ENCODE measurements at regions not wholly inside any gene's neighbourhood (a gene's known extent, or its start where the extent isn't known, plus 50 kb on each side); places are given as distances from the start of the nearest gene placed in this dataset.

- Histone ChIP-seq H3K27me3 (ENCODE audit: control insufficient read depth, insufficient read depth, low read length) (no peaks in the 10 kb centered on the region), H3K4me3 (ENCODE audit: low read length) (no peak overlapping the region), H3K36me3 (ENCODE audit: control insufficient read depth, insufficient read depth, low read length) (no peaks in the 10 kb centered on the region), H3K27ac (ENCODE audit: low read length) (no peak overlapping the region), H3K4me1 (ENCODE audit: control insufficient read depth, insufficient read depth, low read length) (no peaks in the 10 kb centered on the region), H3K9me3 (ENCODE audit: control insufficient read depth, insufficient read depth, low read length) (no peaks in the 10 kb centered on the region)
- H3K27me3 Mint-ChIP-seq (ENCODE audit: low read depth in 2 of 2) = no peaks in the 10 kb centered on the region
- ATAC-seq = no peak
- intact Hi-C loops (cut with micrococcal nuclease) = no loop called here
- H3K36me3 Mint-ChIP-seq = no peaks in the 10 kb centered on the region
- peaks cover 3 to 5% of the 10 kb centered on the region in 2 donors for H3K9me3 Mint-ChIP-seq
- no peak overlapping the region for H3K4me3 Mint-ChIP-seq
- peaks cover 0 to 5% of the 10 kb centered on the region in 2 donors for H3K4me1 Mint-ChIP-seq
- no peak for TF ChIP-seq CTCF (IDR thresholded peaks at IDR 0.05)
- no peak overlapping the region for H3K27ac Mint-ChIP-seq
- 76% methylated on average over 6 of the region's 7 CpGs for WGBS (ENCODE audit: insufficient coverage)
- no peak for DNase-seq
Measured at GRCh38 chr6:22099231-22099630, 197.6 kb downstream of the PRL start.

- intact Hi-C loops (cut with micrococcal nuclease) = no loop called here
- no peak overlapping the region for H3K27ac ChIP-seq (ENCODE audit: low read length)
- H3K36me3 Mint-ChIP-seq = no peaks in the 10 kb centered on the region
Measured at GRCh38 chr6:22099923-22100322, 196.9 kb downstream of the PRL start.

GRCh38 chr6:22101163-22101562, 195.7 kb downstream of the PRL start:
- ATAC-seq = no peak
- 86% methylated on average over 1 of the region's 3 CpGs for WGBS (ENCODE audit: insufficient coverage)
- no peak overlapping the region for H3K4me3 ChIP-seq (ENCODE audit: low read length)
- no peak for DNase-seq
- Mint-ChIP-seq H3K36me3 (no peaks in the 10 kb centered on the region), H3K4me3 (no peak overlapping the region), H3K4me1 (peaks cover 0 to 5% of the 10 kb centered on the region in 2 donors), H3K27ac (no peak overlapping the region), H3K27me3 (ENCODE audit: low read depth in 2 of 2) (no peaks in the 10 kb centered on the region), H3K9me3 (peaks cover 3 to 4% of the 10 kb centered on the region in 2 donors)
- intact Hi-C loops (cut with micrococcal nuclease) = no loop called here
- H3K36me3 ChIP-seq (ENCODE audit: control insufficient read depth, insufficient read depth, low read length) = no peaks in the 10 kb centered on the region
- H3K27ac ChIP-seq (ENCODE audit: low read length) = no peak overlapping the region
- no peaks in the 10 kb centered on the region for H3K9me3 ChIP-seq (ENCODE audit: control insufficient read depth, insufficient read depth, low read length)
- H3K27me3 ChIP-seq (ENCODE audit: control insufficient read depth, insufficient read depth, low read length) = no peaks in the 10 kb centered on the region
- no peak for TF ChIP-seq CTCF (IDR thresholded peaks at IDR 0.05)
- no peaks in the 10 kb centered on the region for H3K4me1 ChIP-seq (ENCODE audit: control insufficient read depth, insufficient read depth, low read length)

More at GRCh38 chr6:22099923-22100322, 196.9 kb downstream of the PRL start:
- Histone ChIP-seq H3K27me3 (ENCODE audit: control insufficient read depth, insufficient read depth, low read length) (no peaks in the 10 kb centered on the region), H3K36me3 (ENCODE audit: control insufficient read depth, insufficient read depth, low read length) (no peaks in the 10 kb centered on the region), H3K9me3 (ENCODE audit: control insufficient read depth, insufficient read depth, low read length) (no peaks in the 10 kb centered on the region), H3K4me3 (ENCODE audit: low read length) (no peak overlapping the region), H3K4me1 (ENCODE audit: control insufficient read depth, insufficient read depth, low read length) (no peaks in the 10 kb centered on the region)
- TF ChIP-seq CTCF (IDR thresholded peaks at IDR 0.05) = no peak
- no peak for ATAC-seq
- no peaks in the 10 kb centered on the region for H3K27me3 Mint-ChIP-seq (ENCODE audit: low read depth in 2 of 2)
- no peak for DNase-seq
- H3K4me1 Mint-ChIP-seq = peaks cover 0 to 5% of the 10 kb centered on the region in 2 donors
- no peak overlapping the region for H3K4me3 Mint-ChIP-seq
- peaks cover 3 to 4% of the 10 kb centered on the region in 2 donors for H3K9me3 Mint-ChIP-seq
- H3K27ac Mint-ChIP-seq = no peak overlapping the region
- 88% methylated on average over 5 of the region's 5 CpGs for WGBS (ENCODE audit: insufficient coverage)

- DNase-seq (no peak), ATAC-seq (no peak)
- 58% methylated on average over 2 of the region's 3 CpGs for WGBS (ENCODE audit: insufficient coverage)
- intact Hi-C loops (cut with micrococcal nuclease) = no loop called here
- Mint-ChIP-seq H3K4me3 (no peak overlapping the region), H3K27ac (no peak overlapping the region), H3K9me3 (peaks cover 3 to 4% of the 10 kb centered on the region in 2 donors), H3K27me3 (ENCODE audit: low read depth in 2 of 2) (no peaks in the 10 kb centered on the region), H3K4me1 (peaks cover 0 to 5% of the 10 kb centered on the region in 2 donors), H3K36me3 (no peaks in the 10 kb centered on the region)
- no peak for TF ChIP-seq CTCF (IDR thresholded peaks at IDR 0.05)
- H3K36me3 ChIP-seq (ENCODE audit: control insufficient read depth, insufficient read depth, low read length) = no peaks in the 10 kb centered on the region
- H3K27me3 ChIP-seq (ENCODE audit: control insufficient read depth, insufficient read depth, low read length) = no peaks in the 10 kb centered on the region
- no peaks in the 10 kb centered on the region for H3K9me3 ChIP-seq (ENCODE audit: control insufficient read depth, insufficient read depth, low read length)
- no peaks in the 10 kb centered on the region for H3K4me1 ChIP-seq (ENCODE audit: control insufficient read depth, insufficient read depth, low read length)
- no peak overlapping the region for H3K27ac ChIP-seq (ENCODE audit: low read length)
- H3K4me3 ChIP-seq (ENCODE audit: low read length) = no peak overlapping the region
Measured at GRCh38 chr6:22102671-22103070, 194.2 kb downstream of the PRL start.
